HCT116 (cell line): ENCODE measurements at regions not wholly inside any gene's neighbourhood (a gene's known extent, or its start where the extent isn't known, plus 50 kb on each side); places are given as distances from the start of the nearest gene placed in this dataset.

ENCODE experiments used
- ATAC-seq: fragments of 200-7000 bp; cut with Tn5 transposase; 2 replicates; pipeline ENCODE4 v1.9.1; 2020; ENCODE audit warnings: mild to moderate bottlenecking, moderate library complexity
- BruUV-seq: library from RNA; stranded (reverse); fragments of 400-500 nt; replicated peaks from 2 replicates; lab custom pipeline; 2021; lab: Mats Ljungman, UMichigan
- CTCF ChIA-PET: fragments of 300-600 bp; sonication (Branson Sonifier 250); formaldehyde crosslinking; loops from one replicate; lab custom pipeline; 2021; ENCODE audit warnings: antibody characterized with exemption; lab: Charles Lee
- POLR2A ChIA-PET: fragments of 300-600, 350-600 bp; sonication (Branson Sonifier 250); formaldehyde crosslinking; loops from one replicate; lab custom pipeline; 2021; ENCODE audit warnings: antibody characterized with exemption; lab: Charles Lee
- RAD21 ChIA-PET, 2 experiments: fragments of 300-600 bp; sonication (Branson Sonifier 250); formaldehyde crosslinking; loops; one replicate each; lab custom pipeline; 2023; ENCODE audit warnings: low total read pairs in 2 of 2; ENCODE audit not compliant: uncharacterized antibody in 2 of 2, unreplicated experiment in 2 of 2, low non-redundant PET in 1 of 2; lab: Charles Lee
- DNase-seq: peaks from one replicate; pipeline ENCODE4 v3.0.0-alpha.2; 2010; ENCODE audit warnings: low read depth, low spot score
- H2AFZ ChIP-seq: fragments of 200-600 bp; shearing (Covaris generic), sonication (generic); 2 replicates; pipeline ENCODE4 v1.6.1; 2017; ENCODE audit warnings: low read depth, mixed run types, mixed read lengths, antibody characterized with exemption, low read length; ENCODE audit not compliant: poor library complexity, severe bottlenecking
- H3K27ac ChIP-seq: 2 replicates; pipeline ENCODE4 v1.5.1; 2012; ENCODE audit warnings: low read depth, low read length
- H3K27me3 ChIP-seq: fragments of 200-600 bp; sonication (generic); 2 replicates; pipeline ENCODE4 v1.6.1; 2016; ENCODE audit warnings: mixed run types, low read length, mixed read lengths; ENCODE audit not compliant: insufficient read depth
- H3K36me3 ChIP-seq, 2 experiments: fragments of 200-500 bp in 1 of 2; fragments of 200-600 bp in 1 of 2; sonication (Bioruptor generic) in 1 of 2; sonication (generic) in 1 of 2; 2 replicates each; pipeline versions ENCODE4 v1.5.1 to v1.6.1; 2014 to 2016; ENCODE audit warnings: low read length in 2 of 2, inconsistent platforms in 1 of 2, mixed read lengths in 1 of 2, mixed run types in 1 of 2; ENCODE audit not compliant: insufficient read depth in 2 of 2, control insufficient read depth in 1 of 2
- H3K4me1 ChIP-seq, 2 experiments: fragments of 200-600 bp in 1 of 2; sonication (generic) in 1 of 2; 2 replicates each; pipeline versions ENCODE4 v1.5.1 to v1.6.1; 2012 to 2017; ENCODE audit warnings: low read length in 2 of 2, inconsistent platforms in 1 of 2, mild to moderate bottlenecking in 1 of 2, mixed read lengths in 1 of 2, mixed run types in 1 of 2, moderate library complexity in 1 of 2; ENCODE audit not compliant: insufficient read depth in 2 of 2, control insufficient read depth in 1 of 2
- H3K4me2 ChIP-seq: fragments of 200-600 bp; sonication (generic); 2 replicates; pipeline ENCODE4 v1.6.1; 2017; ENCODE audit warnings: mixed run types, low read length, mixed read lengths
- H3K4me3 ChIP-seq, 2 experiments: fragments of 200-600 bp in 1 of 2; sonication (generic) in 1 of 2; replicated peaks in 1 of 2; 2 replicates each; pipeline ENCODE4 v1.5.1; 2011 to 2016; ENCODE audit warnings: low read length in 2 of 2, control low read depth in 1 of 2, low read depth in 1 of 2, mild to moderate bottlenecking in 1 of 2, mixed read lengths in 1 of 2, mixed run types in 1 of 2
- H3K79me2 ChIP-seq: fragments of 200-600 bp; sonication (generic); 2 replicates; pipeline ENCODE4 v1.6.1; 2017; ENCODE audit warnings: mild to moderate bottlenecking, mixed run types, low read length, moderate library complexity, mixed read lengths; ENCODE audit not compliant: insufficient read depth
- H3K9ac ChIP-seq: fragments of 200-600 bp; sonication (generic); 2 replicates; pipeline ENCODE4 v1.6.1; 2016; ENCODE audit warnings: low read length, mixed read lengths
- H3K9me2 ChIP-seq: fragments of 200-600 bp; sonication (generic), shearing (Covaris generic); 2 replicates; pipeline ENCODE4 v1.6.1; 2017; ENCODE audit warnings: mixed run types, mild to moderate bottlenecking, moderate library complexity; ENCODE audit not compliant: insufficient read depth
- H3K9me3 ChIP-seq, 2 experiments: fragments of 200-500 bp in 1 of 2; fragments of 200-600 bp in 1 of 2; sonication (Bioruptor generic) in 1 of 2; sonication (generic) in 1 of 2; 2 replicates each; pipeline ENCODE4 v1.6.1; 2014 to 2017; ENCODE audit warnings: low read length in 2 of 2, mixed read lengths in 2 of 2, inconsistent platforms in 1 of 2, low read depth in 1 of 2, mild to moderate bottlenecking in 1 of 2, mixed run types in 1 of 2, moderate library complexity in 1 of 2; ENCODE audit not compliant: control insufficient read depth in 1 of 2, insufficient read depth in 1 of 2
- H4K20me1 ChIP-seq: fragments of 200-600 bp; sonication (generic), shearing (Covaris generic); 2 replicates; pipeline ENCODE4 v1.6.1; 2017; ENCODE audit warnings: mixed run types, mild to moderate bottlenecking, moderate library complexity; ENCODE audit not compliant: insufficient read depth
- CBX3 ChIP-seq: IDR thresholded peaks from 2 replicates; pipeline ENCODE4 v1.6.1; 2012; ENCODE audit warnings: low read depth
- CEBPB ChIP-seq: IDR thresholded peaks from 2 replicates; pipeline ENCODE4 v1.6.1; 2012; ENCODE audit warnings: low read depth
- EGR1 ChIP-seq: IDR thresholded peaks from 2 replicates; pipeline ENCODE4 v1.6.1; 2012; ENCODE audit warnings: low read depth
- EZH2 ChIP-seq: fragments of 200-600 bp; sonication (generic); IDR thresholded peaks from 2 replicates; pipeline ENCODE4 v1.6.1; 2017; ENCODE audit warnings: antibody characterized with exemption, mixed run types
- EZH2phosphoT487 ChIP-seq: fragments of 200-600 bp; IDR thresholded peaks from 2 replicates; pipeline ENCODE4 v1.6.1; 2018; ENCODE audit warnings: antibody characterized with exemption, borderline replicate concordance
- FOSL1 ChIP-seq: IDR thresholded peaks from 2 replicates; pipeline ENCODE4 v1.6.1; 2012; ENCODE audit warnings: low read depth
- MAX ChIP-seq: IDR thresholded peaks from 2 replicates; pipeline ENCODE4 v1.6.1; 2012
- SIN3A ChIP-seq: IDR thresholded peaks from 2 replicates; pipeline ENCODE4 v1.6.1; 2012; ENCODE audit warnings: low read depth
- SRF ChIP-seq: IDR thresholded peaks from 2 replicates; pipeline ENCODE4 v1.6.1; 2012; ENCODE audit warnings: low read depth
- TCF7L2 ChIP-seq: IDR thresholded peaks from 2 replicates; pipeline ENCODE4 v1.7.0; 2011; ENCODE audit warnings: borderline replicate concordance, inconsistent platforms; ENCODE audit not compliant: insufficient read depth, insufficient read length; ENCODE audit errors: extremely low read depth
- YY1 ChIP-seq: IDR thresholded peaks from 2 replicates; pipeline ENCODE4 v1.6.1; 2011; ENCODE audit warnings: low read length, low read depth, moderate library complexity, mild to moderate bottlenecking; ENCODE audit not compliant: insufficient replicate concordance; ENCODE audit errors: extremely low read depth
- ZFX ChIP-seq: fragments of 450-650 bp; IDR thresholded peaks from 2 replicates; pipeline ENCODE4 v1.6.1; 2017
- ZNF274 ChIP-seq: fragments of 200-500 bp; sonication (Bioruptor generic); IDR thresholded peaks from 2 replicates; pipeline ENCODE4 v1.6.1; 2014; ENCODE audit warnings: mild to moderate bottlenecking, low read depth, low read length, inconsistent platforms
- intact Hi-C: fragments of 100-400 bp; cut with micrococcal nuclease; formaldehyde crosslinking; loops from 2 replicates; pipeline ENCODE4 v1.10.0; 2022
- TF ChIP-seq, protein P1 (sequence below): IDR thresholded peaks from 2 replicates; pipeline ENCODE4 v1.6.1; 2012

DNA sequence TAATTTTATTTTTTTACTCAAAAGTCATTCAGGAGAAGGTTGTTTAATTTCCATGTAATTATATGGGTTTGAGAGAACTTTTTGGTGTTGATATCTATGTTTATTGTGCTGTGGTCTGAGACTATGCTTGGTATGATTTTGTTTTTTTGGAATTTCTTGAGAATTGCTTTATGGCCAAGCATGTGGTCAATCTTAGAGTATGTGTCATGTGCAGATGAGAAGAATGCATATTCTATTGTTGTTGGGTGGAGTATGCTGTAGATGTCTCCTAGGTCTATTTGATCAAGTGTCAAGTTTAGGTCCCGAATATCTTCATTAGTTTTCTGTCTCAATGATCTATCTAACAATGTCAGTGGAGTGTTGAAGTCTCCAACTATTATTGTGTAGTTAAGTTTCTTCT lies 134.9 kb downstream of the HMHB1 start:
- Histone ChIP-seq H3K9ac (no peak overlapping the region), H3K9me3 (no peaks in the 10 kb centered on the region), H3K36me3 (no peaks in the 10 kb centered on the region), H3K4me1 (no peaks in the 10 kb centered on the region), H3K4me3 (no peak overlapping the region), H4K20me1 (no peaks in the 10 kb centered on the region), H3K4me2 (no peak overlapping the region), H3K27me3 (no peaks in the 10 kb centered on the region), H3K79me2 (no peaks in the 10 kb centered on the region), H3K9me2 (no peaks in the 10 kb centered on the region), H3K27ac (no peak overlapping the region), H2AFZ (no peak overlapping the region)
- TF ChIP-seq MAX (no peak), ZNF274 (no peak), SIN3A (no peak), ZFX (no peak), EZH2 (no peak), FOSL1 (no peak), YY1 (no peak), CBX3 (no peak), SRF (no peak), EZH2phosphoT487 (no peak), EGR1 (no peak)
- TF ChIP-seq, protein P1, sequence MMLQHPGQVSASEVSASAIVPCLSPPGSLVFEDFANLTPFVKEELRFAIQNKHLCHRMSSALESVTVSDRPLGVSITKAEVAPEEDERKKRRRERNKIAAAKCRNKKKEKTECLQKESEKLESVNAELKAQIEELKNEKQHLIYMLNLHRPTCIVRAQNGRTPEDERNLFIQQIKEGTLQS = no peak
- ChIA-PET RAD21 (no interaction called here), POLR2A (no interaction called here), CTCF (no interaction called here)
- BruUV-seq = no TSS peak
- intact Hi-C loops = no loop called here
- DNase-seq (no peak), ATAC-seq (no peak)

DNA sequence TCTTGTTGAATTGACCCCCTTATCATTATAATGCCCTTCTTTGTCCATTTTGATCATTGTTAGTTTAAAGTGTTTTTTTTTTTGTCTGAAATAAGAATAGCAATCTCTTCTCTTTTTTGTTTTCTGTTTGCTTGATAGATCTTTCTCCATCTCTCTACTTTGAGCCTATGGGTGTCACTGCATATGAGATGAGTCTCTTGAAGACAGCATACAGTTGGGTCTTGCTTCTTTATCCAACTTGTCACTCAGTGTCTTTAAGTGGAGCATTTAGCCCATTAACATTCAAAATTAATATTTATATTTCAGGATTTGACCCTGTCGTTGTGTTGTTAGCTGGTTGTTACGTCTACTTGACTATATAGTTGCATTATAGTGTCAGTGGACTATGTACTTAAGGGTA lies 135.4 kb downstream of the HMHB1 start:
- no peaks in the 10 kb centered on the region for H3K4me1 ChIP-seq
- H3K9ac ChIP-seq = no peak overlapping the region
- CTCF ChIA-PET = no interaction called here
- H2AFZ ChIP-seq = no peak overlapping the region
- no peaks in the 10 kb centered on the region for H3K9me2 ChIP-seq
- H3K27me3 ChIP-seq = no peaks in the 10 kb centered on the region
- BruUV-seq = no TSS peak
- TF ChIP-seq CEBPB = no peak
- TF ChIP-seq EGR1 = no peak
- TF ChIP-seq TCF7L2 = no peak
- no peak for TF ChIP-seq ZNF274
- no peak for TF ChIP-seq ZFX
- no peak for TF ChIP-seq EZH2phosphoT487
- no peak for TF ChIP-seq MAX
- intact Hi-C loops = no loop called here
- H4K20me1 ChIP-seq = no peaks in the 10 kb centered on the region
- no peak overlapping the region for H3K4me2 ChIP-seq
- H3K36me3 ChIP-seq = no peaks in the 10 kb centered on the region
- ATAC-seq = no peak
- no peak overlapping the region for H3K4me3 ChIP-seq
- H3K79me2 ChIP-seq = no peaks in the 10 kb centered on the region
- RAD21 ChIA-PET = no interaction called here
- no peak for DNase-seq
- POLR2A ChIA-PET = no interaction called here
- H3K9me3 ChIP-seq = no peaks in the 10 kb centered on the region
- H3K27ac ChIP-seq = no peak overlapping the region
